ENCODE measurements at regions not wholly inside any gene's neighbourhood (a gene's known extent, or its start where the extent isn't known, plus 50 kb on each side); places are given as distances from the start of the nearest gene placed in this dataset.
"Not testable (repeated sequence)": the region's sequence is repeated elsewhere in the genome, so short reads cannot be mapped to it uniquely, and the experiment has no call there.

GRCh38 chr11:70885281-70886231, 366.8 kb downstream of the SHANK2 start:
- H3K9me3 Mint-ChIP-seq: peaks cover 2% of the 10 kb centered on the region
- H3K4me1 Mint-ChIP-seq: no peaks in the 10 kb centered on the region
- no peak overlapping the region for H3K4me3 Mint-ChIP-seq
- H3K27ac Mint-ChIP-seq: no peak overlapping the region
- H3K36me3 Mint-ChIP-seq: no peaks in the 10 kb centered on the region
- no peak for ATAC-seq
- H3K27me3 Mint-ChIP-seq: peaks cover 9% of the 10 kb centered on the region

- no peak overlapping the region for H3K4me3 Mint-ChIP-seq
- no peak for ATAC-seq
- H3K27ac Mint-ChIP-seq: no peak overlapping the region
- H3K36me3 Mint-ChIP-seq: no peaks in the 10 kb centered on the region
- no peaks in the 10 kb centered on the region for H3K4me1 Mint-ChIP-seq
- peaks cover 2% of the 10 kb centered on the region for H3K9me3 Mint-ChIP-seq
- peaks cover 9% of the 10 kb centered on the region for H3K27me3 Mint-ChIP-seq
Measured at GRCh38 chr11:70886256-70886655, 366.1 kb downstream of the SHANK2 start.

GRCh38 chr11:70886676-70887541, 365.5 kb downstream of the SHANK2 start:
- Mint-ChIP-seq H3K4me1 (no peaks in the 10 kb centered on the region), H3K36me3 (no peaks in the 10 kb centered on the region), H3K27me3 (peaks cover 9% of the 10 kb centered on the region), H3K27ac (no peak overlapping the region), H3K9me3 (peaks cover 2% of the 10 kb centered on the region), H3K4me3 (no peak overlapping the region)
- no peak for ATAC-seq

- no peak for ATAC-seq
- Mint-ChIP-seq H3K4me1 (no peaks in the 10 kb centered on the region), H3K27ac (no peak overlapping the region), H3K4me3 (no peak overlapping the region), H3K27me3 (peaks cover 9% of the 10 kb centered on the region), H3K36me3 (no peaks in the 10 kb centered on the region), H3K9me3 (peaks cover 2% of the 10 kb centered on the region)
Measured at GRCh38 chr11:70887542-70887827, 364.9 kb downstream of the SHANK2 start.

GRCh38 chr11:70888061-70888460, 364.3 kb downstream of the SHANK2 start:
- no peaks in the 10 kb centered on the region for H3K4me1 Mint-ChIP-seq
- no peak for ATAC-seq
- no peaks in the 10 kb centered on the region for H3K36me3 Mint-ChIP-seq
- peaks cover 9% of the 10 kb centered on the region for H3K27me3 Mint-ChIP-seq
- no peak overlapping the region for H3K27ac Mint-ChIP-seq
- no peak overlapping the region for H3K4me3 Mint-ChIP-seq
- H3K9me3 Mint-ChIP-seq: peaks cover 2% of the 10 kb centered on the region

GRCh38 chr11:70889411-70889810, 363.0 kb downstream of the SHANK2 start:
- Mint-ChIP-seq H3K27me3 (peaks cover 9% of the 10 kb centered on the region), H3K4me3 (no peak overlapping the region), H3K36me3 (no peaks in the 10 kb centered on the region), H3K9me3 (peaks cover 2% of the 10 kb centered on the region), H3K4me1 (no peaks in the 10 kb centered on the region), H3K27ac (no peak overlapping the region)
- ATAC-seq: no peak

GRCh38 chr11:70891844-70892380, 360.5 kb downstream of the SHANK2 start:
- H3K27me3 Mint-ChIP-seq: no peaks in the 10 kb centered on the region
- no peaks in the 10 kb centered on the region for H3K4me1 Mint-ChIP-seq
- no peaks in the 10 kb centered on the region for H3K36me3 Mint-ChIP-seq
- no peak for ATAC-seq
- no peak overlapping the region for H3K4me3 Mint-ChIP-seq
- H3K27ac Mint-ChIP-seq: no peak overlapping the region
- peaks cover 5% of the 10 kb centered on the region for H3K9me3 Mint-ChIP-seq

- no peaks in the 10 kb centered on the region for H3K36me3 Mint-ChIP-seq
Measured at GRCh38 chr11:70892889-70893288, 359.5 kb downstream of the SHANK2 start.

GRCh38 chr11:70894566-70895365, 357.6 kb downstream of the SHANK2 start:
- H3K27me3 Mint-ChIP-seq: no peaks in the 10 kb centered on the region
- no peak for ATAC-seq
- H3K36me3 Mint-ChIP-seq: no peaks in the 10 kb centered on the region
- H3K4me3 Mint-ChIP-seq: no peak overlapping the region
- no peaks in the 10 kb centered on the region for H3K4me1 Mint-ChIP-seq
- H3K27ac Mint-ChIP-seq: no peak overlapping the region
- peaks cover 12% of the 10 kb centered on the region for H3K9me3 Mint-ChIP-seq

More at GRCh38 chr11:70892889-70893288, 359.5 kb downstream of the SHANK2 start:
- Mint-ChIP-seq H3K9me3 (peaks cover 7% of the 10 kb centered on the region), H3K4me3 (no peak overlapping the region), H3K27ac (no peak overlapping the region), H3K27me3 (no peaks in the 10 kb centered on the region), H3K4me1 (no peaks in the 10 kb centered on the region)
- no peak for ATAC-seq

GRCh38 chr11:70895366-70895670, 357.1 kb downstream of the SHANK2 start:
- H3K4me1 Mint-ChIP-seq: no peaks in the 10 kb centered on the region
- H3K27me3 Mint-ChIP-seq: no peaks in the 10 kb centered on the region
- no peak overlapping the region for H3K4me3 Mint-ChIP-seq
- peaks cover 12% of the 10 kb centered on the region for H3K9me3 Mint-ChIP-seq
- ATAC-seq: no peak
- H3K27ac Mint-ChIP-seq: no peak overlapping the region
- no peaks in the 10 kb centered on the region for H3K36me3 Mint-ChIP-seq

- Mint-ChIP-seq H3K27me3 (peaks cover 9% of the 10 kb centered on the region), H3K36me3 (no peaks in the 10 kb centered on the region)
- no peak for ATAC-seq
Measured at GRCh38 chr11:70897429-70897828, 354.9 kb downstream of the SHANK2 start.

GRCh38 chr11:70899616-70900015, 352.8 kb downstream of the SHANK2 start:
- Mint-ChIP-seq H3K27ac (no peak overlapping the region), H3K4me1 (no peaks in the 10 kb centered on the region), H3K36me3 (no peaks in the 10 kb centered on the region), H3K27me3 (peaks cover 9% of the 10 kb centered on the region), H3K4me3 (no peak overlapping the region), H3K9me3 (peaks cover 12% of the 10 kb centered on the region)
- no peak for ATAC-seq

More at GRCh38 chr11:70897429-70897828, 354.9 kb downstream of the SHANK2 start:
- Mint-ChIP-seq H3K27ac (no peak overlapping the region), H3K9me3 (peaks cover 12% of the 10 kb centered on the region), H3K4me3 (no peak overlapping the region), H3K4me1 (no peaks in the 10 kb centered on the region)

- no peak for ATAC-seq
- Mint-ChIP-seq H3K4me3 (no peak overlapping the region), H3K36me3 (no peaks in the 10 kb centered on the region), H3K27me3 (peaks cover 9% of the 10 kb centered on the region), H3K27ac (no peak overlapping the region), H3K4me1 (no peaks in the 10 kb centered on the region), H3K9me3 (peaks cover 16% of the 10 kb centered on the region)
Measured at GRCh38 chr11:70900540-70900939, 351.8 kb downstream of the SHANK2 start.

GRCh38 chr11:70901951-70902521, 350.3 kb downstream of the SHANK2 start:
- ATAC-seq: no peak
- Mint-ChIP-seq H3K27ac (no peak overlapping the region), H3K4me1 (no peaks in the 10 kb centered on the region), H3K9me3 (peaks cover 12% of the 10 kb centered on the region), H3K4me3 (no peak overlapping the region), H3K36me3 (no peaks in the 10 kb centered on the region), H3K27me3 (peaks cover 15% of the 10 kb centered on the region)

GRCh38 chr11:70903229-70903628, 349.1 kb downstream of the SHANK2 start:
- peaks cover 27% of the 10 kb centered on the region for H3K27me3 Mint-ChIP-seq
- not testable (repeated sequence) for H3K4me3 Mint-ChIP-seq, H3K36me3 Mint-ChIP-seq, H3K9me3 Mint-ChIP-seq, H3K27ac Mint-ChIP-seq, H3K4me1 Mint-ChIP-seq, ATAC-seq

All from stimulated activated memory B cell treated with anti-CD40 and anti-IgM and Interleukin-4, amounts not matched to agents 10 μg/mL and 1 μg/mL and 100 μg/mL, for 72 hours (primary cell).